Femur (tissue), 1 donor: ENCODE measurements at regions not wholly inside any gene's neighbourhood (a gene's known extent, or its start where the extent isn't known, plus 50 kb on each side); places are given as distances from the start of the nearest gene placed in this dataset.

Experiments used
- DNase-seq: peaks from one replicate; pipeline ENCODE4 v3.0.0-alpha.2; 2017

- no peak for DNase-seq
Measured at GRCh38 chr10:75294031-75294437, 58.3 kb upstream of the COMTD1 start.

GRCh38 chr10:75293446-75293820, 57.7 kb upstream of the COMTD1 start:
- DNase-seq: no peak

- DNase-seq: no peak
Measured at GRCh38 chr10:75292794-75293445, 57.2 kb upstream of the COMTD1 start.

- DNase-seq: no peak
Measured at GRCh38 chr10:75291805-75292204, 56.0 kb upstream of the COMTD1 start.

- DNase-seq: no peak
Measured at GRCh38 chr10:75288140-75288711, 52.5 kb upstream of the COMTD1 start.

GRCh38 chr10:75287697-75288096, 51.9 kb upstream of the COMTD1 start:
- no peak for DNase-seq

GRCh38 chr10:75286901-75287300, 51.1 kb upstream of the COMTD1 start:
- DNase-seq: no peak
